HG03571 (cell line): ENCODE measurements at regions not wholly inside any gene's neighbourhood (a gene's known extent, or its start where the extent isn't known, plus 50 kb on each side); places are given as distances from the start of the nearest gene placed in this dataset.

ENCODE experiments used
- ATAC-seq: cut with Tn5 transposase; IDR thresholded peaks from one replicate; pipeline ENCODE4 v1.9.1; 2021; ENCODE audit not compliant: unreplicated experiment

- ATAC-seq, result no peak
Observed at GRCh38 chr10:117669122-117669521, 126.6 kb downstream of the EMX2 start.

- ATAC-seq, result no peak
Observed at GRCh38 chr10:117670116-117670904, 127.8 kb downstream of the EMX2 start.

GRCh38 chr10:117673230-117674010 is 130.9 kb downstream of the EMX2 start:
- ATAC-seq, result no peak

GRCh38 chr10:117674201-117674600 is 131.7 kb downstream of the EMX2 start:
- no peak for ATAC-seq

GRCh38 chr10:117674646-117675045 is 132.1 kb downstream of the EMX2 start:
- no peak for ATAC-seq

- no peak for ATAC-seq
Observed at GRCh38 chr10:117675514-117676055, 133.0 kb downstream of the EMX2 start.

GRCh38 chr10:117677239-117677638 is 134.7 kb downstream of the EMX2 start:
- no peak for ATAC-seq

GRCh38 chr10:117677890-117678500 is 135.4 kb downstream of the EMX2 start:
- no peak for ATAC-seq

GRCh38 chr10:117680601-117681000 is 138.1 kb downstream of the EMX2 start:
- no peak for ATAC-seq

GRCh38 chr10:117681104-117681503 is 138.6 kb downstream of the EMX2 start:
- ATAC-seq, result no peak

- no peak for ATAC-seq
Observed at GRCh38 chr10:117684046-117684610, 141.6 kb downstream of the EMX2 start.

- no peak for ATAC-seq
Observed at GRCh38 chr10:117684672-117685211, 142.2 kb downstream of the EMX2 start.

- ATAC-seq, result no peak
Observed at GRCh38 chr10:117685431-117685830, 142.9 kb downstream of the EMX2 start.

- ATAC-seq, result no peak
Observed at GRCh38 chr10:117686606-117687005, 144.1 kb downstream of the EMX2 start.

- no peak for ATAC-seq
Observed at GRCh38 chr10:117688358-117688757, 145.8 kb downstream of the EMX2 start.

- no peak for ATAC-seq
Observed at GRCh38 chr10:117689566-117689965, 147.0 kb downstream of the EMX2 start.

GRCh38 chr10:117690359-117690758 is 147.8 kb downstream of the EMX2 start:
- no peak for ATAC-seq

- no peak for ATAC-seq
Observed at GRCh38 chr10:117694190-117694589, 151.6 kb downstream of the EMX2 start.

GRCh38 chr10:117697402-117697801 is 154.9 kb downstream of the EMX2 start:
- ATAC-seq, result no peak

GRCh38 chr10:117698809-117699208 is 156.3 kb downstream of the EMX2 start:
- no peak for ATAC-seq
